Heart left ventricle (tissue), 13 donors: ENCODE measurements at regions not wholly inside any gene's neighbourhood (a gene's known extent, or its start where the extent isn't known, plus 50 kb on each side); places are given as distances from the start of the nearest gene placed in this dataset.

Experiments
- CTCF ChIP-seq, 12 donors: fragments of 200-600 bp; sonication (generic) in 4 of 12; IDR thresholded peaks; one replicate each; pipeline versions ENCODE4 v1.5.0 to v1.8.0; 2018 to 2022; ENCODE audit warnings: antibody characterized with exemption in 12 of 12, mild to moderate bottlenecking in 5 of 12
- POLR2A ChIP-seq, 2 donors: fragments of 450-650 bp; IDR thresholded peaks; one replicate each; pipeline ENCODE4 v1.6.1; 2017; ENCODE audit warnings: antibody characterized with exemption in 2 of 2, mild to moderate bottlenecking in 2 of 2, moderate library complexity in 2 of 2
- donor health status: ischemic (EF 13 %, LVEDD 7.1; RV severe dilation, severe dysfunction).
- donor health status: DM: no; HTN: yes; CAD: no.
- donor health status: DM: no; HTN: no; CAD: no.
- donor health status: ischemic (EF 25% LVEDD 6.9; RV normal size, moderate dysfunction).
- donor health status: ischemic (EF 25% LVEDD 5.7; RV mildly dilated, moderate dysfunction).
- donor health status: ischemic (EF 35%, LVEDD 5.7; RV mildly dilated, moderate dysfunction).
- donor health status: nonischemic (EF 11% LVEDD 7.7; RV severe dilation, severe dysfunction).
- donor health status: DM: yes; HTN: yes; CAD: no.
- donor health status: PGD.
- donor health status: ischemic (EF 29% LVEDD 5.4; RV normal size, mild dysfunction).
- donor health status: nonischemic (EF 23%, LVEDD 6.1; RV moderate dilation, normal function).

- TF ChIP-seq CTCF (IDR thresholded peaks at IDR 0.05), result no peak
- TF ChIP-seq POLR2A (IDR thresholded peaks at IDR 0.05), result no peak
Observed at GRCh38 chr11:45028911-45029682, 78.4 kb upstream of the TP53I11 start.
